ENCODE measurements at regions not wholly inside any gene's neighbourhood (a gene's known extent, or its start where the extent isn't known, plus 50 kb on each side); places are given as distances from the start of the nearest gene placed in this dataset.

DNA sequence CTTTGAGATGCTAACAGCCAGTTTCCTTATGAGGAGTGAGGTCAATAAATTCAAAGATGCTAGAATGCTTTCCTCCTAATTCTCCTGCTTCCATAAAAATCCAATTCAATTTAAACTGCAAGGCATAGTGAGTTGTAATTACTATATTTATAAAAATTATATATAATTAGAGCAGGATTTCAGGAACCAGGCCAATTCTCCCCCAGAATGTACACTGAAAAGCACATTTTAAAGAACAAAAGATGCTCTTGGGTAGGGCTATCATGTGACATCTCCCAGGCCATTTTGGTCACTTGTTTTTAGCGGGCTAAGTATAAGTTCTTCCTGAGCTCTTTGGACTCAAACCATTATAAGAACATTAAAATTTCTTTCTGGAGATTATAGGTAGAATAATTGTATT is 195.7 kb upstream of the KCNG1 start:
- TF ChIP-seq POLR2A (IDR thresholded peaks at IDR 0.05; ENCODE audit: low read depth, low read length): no peak
- TF ChIP-seq POLR2AphosphoS5 (IDR thresholded peaks at IDR 0.05; ENCODE audit: low read depth, low read length): no peak
